HG02938 (cell line): ENCODE measurements at regions not wholly inside any gene's neighbourhood (a gene's known extent, or its start where the extent isn't known, plus 50 kb on each side); places are given as distances from the start of the nearest gene placed in this dataset.

Source experiments
- ATAC-seq: cut with Tn5 transposase; IDR thresholded peaks from one replicate; pipeline ENCODE4 v1.9.1; 2021; ENCODE audit warnings: mild to moderate bottlenecking, moderate library complexity; ENCODE audit not compliant: unreplicated experiment

DNA sequence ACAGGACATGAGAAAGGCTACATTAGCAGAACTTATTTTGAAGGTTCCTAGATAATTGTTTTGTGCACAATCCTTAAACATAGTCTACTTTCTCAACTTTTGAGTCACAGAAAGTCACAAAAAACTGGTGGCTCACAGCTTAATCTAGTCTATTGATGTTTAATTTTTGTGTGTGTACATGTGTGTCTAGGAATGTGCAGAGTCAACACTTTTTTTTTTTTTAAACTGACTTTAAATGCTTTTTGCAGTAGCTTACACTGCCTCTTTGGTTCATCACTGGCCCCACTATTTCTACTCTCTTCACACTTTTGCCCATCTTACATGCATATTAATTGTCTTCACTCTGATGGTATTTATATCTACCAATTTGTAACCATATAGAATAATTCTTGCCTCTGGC is 566.9 kb downstream of the BCKDHB start:
- no peak for ATAC-seq

DNA sequence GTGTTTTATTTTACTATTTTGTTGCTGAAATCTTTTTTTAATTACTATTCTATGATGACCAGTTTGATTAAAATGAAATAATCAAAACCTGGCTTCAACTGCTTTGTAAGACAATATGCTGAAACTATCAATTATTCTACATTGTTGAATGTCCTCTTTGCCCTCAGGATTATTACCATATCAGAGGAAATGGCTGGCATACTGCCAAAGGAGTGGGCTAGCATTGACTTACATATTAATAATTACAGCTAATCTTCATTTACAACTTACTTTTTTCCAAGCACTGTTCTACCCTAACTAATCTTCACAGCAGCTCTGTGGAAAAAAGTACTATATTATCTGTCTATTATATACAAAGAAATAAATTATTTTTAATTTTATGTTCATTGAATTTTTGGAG is 560.5 kb downstream of the BCKDHB start:
- ATAC-seq = no peak

DNA sequence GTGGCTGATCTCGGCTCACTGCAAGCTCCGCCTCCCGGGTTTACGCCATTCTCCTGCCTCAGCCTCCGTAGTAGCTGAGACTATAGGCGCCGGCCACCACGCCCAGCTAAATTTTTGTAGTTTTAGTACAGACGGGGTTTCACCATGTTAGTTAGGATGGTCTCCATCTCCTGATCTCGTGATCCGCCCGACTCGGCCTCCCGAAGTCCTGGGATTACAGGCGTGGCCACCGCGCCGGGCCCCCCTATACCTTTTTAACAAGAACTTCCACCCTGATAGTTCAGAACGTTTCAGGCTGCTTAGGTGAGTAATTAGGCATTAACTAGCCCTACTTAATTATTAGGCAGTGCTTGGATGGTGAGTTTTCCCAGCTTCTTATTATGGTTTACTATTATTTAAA is 552.5 kb downstream of the BCKDHB start:
- ATAC-seq = no peak

DNA sequence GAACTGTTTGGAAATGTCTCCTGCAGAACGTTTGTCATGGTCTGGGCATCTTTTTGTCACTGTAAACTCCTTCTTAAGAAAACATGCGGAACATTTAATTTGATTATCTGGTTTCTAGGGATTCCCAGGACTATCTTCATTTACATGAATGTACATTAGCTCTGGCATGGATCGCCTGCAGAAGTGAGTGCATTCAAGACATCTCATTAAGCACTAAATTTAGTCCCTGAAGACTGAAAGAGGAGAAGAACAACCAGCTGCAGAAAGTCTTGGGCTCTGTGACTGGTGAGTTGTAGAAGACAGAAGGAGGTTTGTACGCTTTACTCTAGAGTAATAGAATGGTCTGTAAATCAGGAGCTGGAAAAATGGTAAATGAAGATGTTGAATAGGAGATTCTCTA is 540.7 kb downstream of the BCKDHB start:
- ATAC-seq = no peak

DNA sequence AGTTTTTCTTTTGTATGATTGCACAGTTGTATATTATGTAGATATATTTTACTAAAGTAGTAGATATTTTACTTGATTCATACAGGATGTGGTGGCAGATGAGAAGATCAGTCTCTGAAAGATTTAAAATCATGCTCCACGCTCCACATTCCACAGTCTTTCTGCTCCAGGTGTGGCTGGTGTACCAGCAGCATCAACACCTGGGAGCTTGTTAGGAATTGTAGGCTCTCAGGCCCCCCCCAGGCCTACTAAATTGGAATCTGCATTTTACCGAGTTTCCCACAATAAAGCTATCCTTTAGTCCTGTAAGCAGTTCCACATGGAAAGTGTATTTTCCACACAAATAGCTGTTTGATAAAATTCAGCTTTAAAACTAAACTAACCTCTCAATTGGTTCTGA is 537.4 kb downstream of the BCKDHB start:
- no peak for ATAC-seq

DNA sequence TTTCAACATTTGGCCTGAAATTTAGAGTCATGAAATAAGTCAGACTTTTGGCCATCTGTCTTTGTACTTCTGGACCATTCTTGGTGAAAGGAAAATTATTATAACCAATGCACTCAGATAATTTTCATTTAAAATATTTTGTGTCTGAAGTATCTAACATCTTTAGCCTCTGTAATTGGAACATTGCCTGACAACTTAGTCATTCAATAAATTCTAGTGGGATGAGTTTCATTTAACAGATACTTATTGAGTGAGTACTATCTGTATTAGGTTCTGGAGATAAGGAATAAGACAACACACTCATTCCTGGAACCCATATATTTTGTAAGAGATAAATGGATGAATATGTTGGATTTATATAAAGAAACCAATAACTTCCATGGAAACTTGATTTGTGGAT is 536.0 kb downstream of the BCKDHB start:
- no peak for ATAC-seq

DNA sequence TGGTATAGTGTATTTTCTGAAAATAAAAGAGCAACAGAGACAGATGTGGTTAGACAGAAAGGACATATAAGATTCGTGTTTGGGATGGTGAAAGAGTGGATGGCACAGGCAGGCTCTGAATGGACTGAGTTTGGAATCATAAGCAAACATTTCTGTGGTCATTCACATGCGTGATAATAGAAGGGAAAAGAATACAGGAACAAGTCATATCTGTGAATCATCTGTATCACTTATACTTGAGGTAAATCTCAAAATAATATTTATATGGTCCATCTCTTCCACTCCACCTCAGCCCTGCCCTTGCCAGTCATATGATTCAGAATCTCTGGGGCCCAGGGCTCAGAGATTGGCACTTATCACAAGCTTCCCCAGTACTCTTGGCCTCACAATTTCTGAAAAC is 535.1 kb downstream of the BCKDHB start:
- ATAC-seq = no peak

DNA sequence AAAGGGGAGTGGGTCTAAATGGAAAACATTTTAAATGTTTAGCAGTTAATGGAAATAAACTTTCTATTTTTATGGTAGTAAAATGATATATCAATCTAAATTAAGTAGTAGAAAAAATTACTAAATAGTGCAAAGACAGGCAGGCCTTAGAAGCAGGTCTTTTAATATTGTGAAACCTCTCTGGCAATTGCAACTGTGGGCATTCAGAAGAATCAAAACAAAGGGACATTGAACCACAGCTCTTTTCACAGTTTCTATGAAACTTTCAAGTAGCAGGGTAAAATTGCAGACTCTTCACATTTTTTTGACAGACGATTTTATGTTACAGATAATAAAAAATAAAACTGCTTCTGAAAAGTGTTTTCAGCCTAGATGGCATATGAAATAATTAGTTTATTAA is 533.7 kb downstream of the BCKDHB start:
- ATAC-seq = no peak

DNA sequence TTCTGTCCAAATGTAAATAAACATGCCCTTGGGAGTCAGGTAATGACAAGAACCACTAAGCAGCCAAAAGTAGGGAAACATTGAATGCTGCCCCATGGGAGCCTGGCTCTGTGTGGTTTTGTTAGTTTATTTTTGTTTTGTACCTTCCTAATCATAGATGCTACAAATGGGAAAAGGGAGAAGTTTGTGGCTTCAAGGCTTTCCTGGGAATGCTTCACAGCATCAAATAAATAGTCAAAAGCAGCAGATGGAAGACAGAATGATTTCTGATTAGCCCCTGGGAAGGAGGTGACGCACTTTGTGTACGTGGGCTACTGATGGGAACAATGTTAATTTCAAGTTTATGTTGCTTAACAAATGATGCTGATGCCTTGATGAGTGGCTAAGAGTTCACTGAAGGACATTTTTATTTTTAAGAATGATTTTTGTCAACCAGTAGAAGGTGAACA is 532.7 kb downstream of the BCKDHB start:
- no peak for ATAC-seq

DNA sequence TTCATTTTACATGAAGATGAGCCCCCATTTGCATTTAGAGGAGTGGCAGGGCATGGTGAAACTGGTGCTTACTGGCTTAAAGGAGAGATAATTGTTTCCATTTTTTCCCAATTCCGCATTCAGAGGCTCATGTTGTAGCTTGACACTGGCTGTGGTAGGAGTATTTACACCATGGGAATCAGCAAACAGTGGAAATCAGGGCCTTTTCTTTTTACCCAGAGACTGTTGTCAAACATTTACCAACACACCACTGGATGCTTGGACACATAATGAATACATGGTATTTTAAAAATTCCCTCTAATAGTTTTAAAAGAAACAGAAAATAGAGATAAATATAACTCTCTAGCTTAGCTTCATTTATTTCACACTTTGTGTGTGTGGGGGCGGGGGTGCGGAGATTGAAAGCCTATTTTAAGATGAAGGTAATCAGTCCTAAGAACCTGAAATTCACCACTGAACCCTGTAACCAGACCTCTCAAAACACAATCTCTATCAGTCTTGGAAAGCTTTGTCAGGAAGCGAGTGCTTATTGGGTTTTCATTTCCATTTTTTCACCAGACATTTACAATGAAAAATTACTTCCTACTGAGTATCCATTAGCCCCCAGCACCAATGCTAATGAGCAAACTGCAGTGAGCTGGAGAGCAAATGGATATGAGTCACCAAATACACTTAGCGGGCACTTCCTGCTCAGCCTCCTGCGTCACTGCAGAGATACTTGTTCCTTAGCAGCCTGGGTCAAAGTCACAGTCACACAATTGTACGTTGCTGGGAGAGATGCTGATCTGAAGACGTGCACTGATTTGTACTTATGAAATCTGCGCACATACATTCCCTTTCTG is 532.0 kb downstream of the BCKDHB start:
- peak; percentile 72 for ATAC-seq

DNA sequence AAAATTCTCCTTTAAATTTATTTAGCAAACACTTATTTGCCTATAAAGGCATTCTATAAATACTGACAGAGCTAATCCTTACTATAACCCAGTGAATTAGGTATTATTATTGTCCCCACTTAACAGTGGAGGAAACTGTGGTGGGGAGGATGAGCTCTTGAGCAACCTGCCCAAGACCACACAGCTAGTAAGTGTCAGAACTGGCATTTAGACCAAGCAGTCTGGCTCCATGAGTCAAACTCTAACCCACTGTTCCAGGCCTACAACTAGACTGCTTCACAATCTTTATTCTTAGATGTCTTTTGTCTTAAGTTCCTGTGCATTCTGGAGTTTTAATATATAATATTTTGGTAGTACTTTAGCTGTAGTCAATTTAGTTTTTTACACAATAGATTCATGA is 530.8 kb downstream of the BCKDHB start:
- no peak for ATAC-seq

DNA sequence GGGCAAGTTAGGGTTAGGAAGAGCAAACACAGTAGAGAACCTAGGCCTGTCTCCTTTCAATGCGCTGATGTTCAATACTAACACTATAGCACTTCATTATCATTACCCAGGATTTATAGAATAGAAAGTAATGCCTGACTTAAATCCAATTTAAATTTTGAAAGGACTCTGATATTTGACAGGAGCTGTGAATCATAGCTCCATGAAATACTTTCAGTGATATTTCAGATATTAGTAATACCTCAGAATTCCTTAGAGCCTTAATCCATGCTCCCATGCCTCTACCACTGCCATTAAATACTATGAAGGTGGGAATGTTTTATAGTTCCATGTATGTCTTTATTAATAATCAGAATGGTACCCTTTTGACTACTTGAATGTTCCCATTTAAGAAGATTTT is 530.2 kb downstream of the BCKDHB start:
- no peak for ATAC-seq

DNA sequence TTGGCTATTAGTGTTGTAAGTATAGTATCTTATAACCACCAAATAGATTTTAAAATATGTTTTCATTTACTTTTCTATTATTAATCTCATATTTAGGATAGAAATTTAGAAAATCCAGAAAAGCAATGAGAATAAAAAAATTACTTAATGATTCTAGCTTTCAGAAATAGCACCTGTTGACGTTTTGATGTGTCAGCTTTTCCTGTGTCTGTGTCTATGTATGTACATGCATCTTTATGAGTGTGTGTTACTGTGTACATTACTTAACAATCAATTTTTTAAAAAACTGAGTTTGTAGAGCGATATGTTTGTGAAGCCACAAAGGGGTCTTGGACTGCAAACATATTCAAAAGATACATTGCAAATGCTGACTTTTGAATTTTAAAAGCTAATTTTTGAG is 526.9 kb downstream of the BCKDHB start:
- no peak for ATAC-seq

DNA sequence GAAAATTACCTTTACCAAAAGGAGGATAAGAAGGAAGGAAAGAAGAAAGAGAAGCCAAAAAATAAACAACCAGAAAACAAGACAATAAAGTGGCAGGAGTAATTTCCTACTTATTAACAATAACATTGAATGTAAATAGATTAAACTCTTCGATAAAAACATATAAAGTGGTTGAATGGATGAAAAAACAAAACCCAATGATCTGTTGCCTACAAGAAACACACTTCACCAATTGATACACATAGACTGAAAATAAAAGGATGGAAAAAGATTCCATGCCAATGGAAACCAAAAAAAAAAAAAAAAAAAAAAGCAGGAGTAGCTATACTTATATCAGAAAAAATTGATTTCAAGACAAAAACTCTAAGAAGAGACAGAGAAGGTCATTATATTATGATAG is 518.9 kb downstream of the BCKDHB start:
- ATAC-seq = no peak

DNA sequence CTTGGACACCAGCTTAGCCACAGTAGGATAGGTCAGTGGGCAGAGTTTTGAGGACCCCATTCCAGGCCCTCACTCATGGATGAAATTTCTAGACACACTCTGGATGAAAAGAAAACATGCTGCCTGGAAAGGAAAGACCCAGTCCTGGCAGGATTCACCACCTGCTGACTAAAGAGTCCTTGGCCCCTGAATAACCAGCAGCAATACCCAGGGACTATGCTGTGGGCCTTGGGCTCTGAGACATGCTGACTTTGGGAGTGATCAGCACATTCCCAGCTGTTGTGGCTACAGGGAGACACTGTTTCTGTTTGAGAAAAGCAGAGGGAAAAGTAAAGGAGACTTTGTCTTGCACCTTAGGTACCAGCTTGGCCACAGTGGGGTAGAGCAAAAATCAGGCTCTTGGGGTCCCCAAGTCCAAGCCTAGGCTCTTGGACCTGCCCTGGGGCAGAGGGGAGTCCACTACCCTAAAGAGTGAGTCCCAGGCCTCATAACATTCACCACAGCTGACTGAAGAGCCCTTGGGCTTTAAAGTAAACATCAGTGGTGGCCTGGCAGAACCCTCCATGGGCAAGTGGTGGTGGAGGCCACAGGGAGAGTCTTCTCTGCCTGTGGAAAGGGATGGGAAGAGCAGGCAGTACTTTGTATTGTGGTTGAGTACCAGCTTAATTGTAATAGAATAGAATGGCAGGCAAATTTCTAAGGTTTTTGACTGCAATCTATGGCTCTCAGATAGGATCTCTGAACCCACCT is 516.8 kb downstream of the BCKDHB start:
- ATAC-seq = no peak

DNA sequence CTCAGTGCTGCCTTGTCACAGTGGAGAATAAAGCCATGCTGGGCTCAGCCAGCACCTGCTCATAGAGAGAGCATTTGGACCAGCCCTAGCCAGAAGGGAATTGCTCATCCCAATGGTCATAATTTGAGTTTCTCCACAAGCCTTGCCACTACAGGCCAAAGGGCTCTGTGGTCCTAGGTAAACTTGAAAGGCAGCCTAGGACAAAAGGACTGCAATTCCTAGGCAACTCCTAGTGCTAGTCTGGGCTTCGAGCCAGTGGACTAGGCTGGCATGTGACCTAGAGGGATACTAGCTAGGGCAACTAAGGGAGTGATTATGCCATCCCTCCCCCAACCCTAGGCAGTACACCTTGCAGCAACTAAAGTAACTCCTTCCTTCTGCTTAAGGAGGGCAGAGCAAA is 516.2 kb downstream of the BCKDHB start:
- no peak for ATAC-seq

DNA sequence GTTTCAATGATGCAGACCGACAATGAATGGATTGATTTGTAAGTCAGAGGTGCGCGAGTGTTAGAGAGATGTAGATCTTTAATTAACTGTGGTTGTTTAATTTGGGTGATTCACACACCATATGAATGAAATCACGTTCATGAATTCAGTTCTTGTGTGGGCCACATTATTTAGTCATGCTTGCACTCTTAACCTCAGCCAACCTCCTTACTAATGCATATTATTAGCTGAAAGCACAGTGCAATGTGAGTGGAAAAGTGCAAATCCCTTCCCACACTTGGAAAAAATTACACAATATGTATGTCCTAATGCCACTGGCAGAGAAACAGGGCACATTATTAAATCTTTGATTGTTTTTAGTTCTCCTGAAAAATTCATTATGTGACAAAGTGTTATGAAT is 512.5 kb downstream of the BCKDHB start:
- no peak for ATAC-seq

DNA sequence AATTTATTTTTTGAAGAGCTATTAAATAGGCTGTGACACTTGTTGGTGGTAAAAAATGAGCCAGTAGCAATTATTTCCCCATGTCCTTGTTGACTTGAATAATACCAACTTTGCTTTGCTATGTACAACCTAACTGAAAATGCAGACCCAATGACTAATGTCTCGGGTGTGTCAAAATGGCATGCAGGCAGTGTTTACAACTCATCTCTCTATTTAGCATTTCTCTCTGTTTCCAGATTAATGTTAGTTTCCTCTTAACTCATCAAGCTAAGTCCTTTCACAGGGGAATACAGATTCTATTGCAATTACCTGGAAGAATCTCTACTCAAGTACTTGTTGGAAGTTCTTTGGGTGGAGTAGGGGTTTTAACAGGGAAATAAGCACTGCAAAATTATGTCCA is 504.4 kb downstream of the BCKDHB start:
- ATAC-seq = no peak

DNA sequence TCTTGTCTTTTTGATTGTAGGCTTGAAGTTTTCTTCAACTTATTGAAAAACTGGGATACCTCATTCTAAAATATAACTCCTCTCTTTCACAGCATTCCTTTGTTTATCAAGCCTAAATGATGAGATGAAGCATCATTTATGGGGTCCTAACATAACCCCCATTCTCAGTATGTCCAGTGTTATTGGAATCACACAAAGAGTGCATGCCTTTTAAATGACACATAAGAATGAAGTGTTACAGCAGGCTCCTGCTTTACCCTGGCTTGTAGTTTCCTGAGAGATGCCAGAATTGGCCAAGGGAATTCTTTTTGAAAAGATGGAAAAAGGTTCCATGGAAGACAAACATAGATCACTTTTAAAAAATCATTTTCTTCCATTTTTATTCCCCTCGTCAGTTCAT is 502.4 kb downstream of the BCKDHB start:
- ATAC-seq = no peak

DNA sequence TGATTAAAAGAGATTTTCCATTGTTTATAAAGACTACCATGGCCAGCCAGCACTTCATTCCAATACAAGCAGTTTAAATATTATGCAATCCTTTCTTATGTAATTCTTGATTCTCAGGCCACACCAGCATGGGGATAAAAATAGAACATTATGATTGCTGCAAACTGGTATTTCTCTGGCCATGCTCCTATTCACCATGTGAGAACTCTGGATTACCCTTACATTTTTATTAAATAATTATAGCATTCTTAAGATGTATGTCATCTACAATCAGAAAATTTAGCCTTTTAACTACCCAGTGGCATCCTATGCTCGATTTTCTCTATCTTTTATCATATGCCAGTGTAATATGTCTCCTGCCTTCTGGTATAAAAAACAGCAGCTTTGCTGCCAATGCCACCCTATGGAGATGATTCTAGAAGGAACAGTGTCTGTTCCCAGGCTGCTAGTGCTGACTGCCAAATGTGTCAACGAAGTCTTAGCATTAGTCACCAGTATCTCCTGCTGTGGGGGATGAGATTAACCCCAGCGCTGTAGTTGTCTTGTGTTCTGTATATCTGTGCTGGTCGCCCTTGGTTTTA is 501.4 kb downstream of the BCKDHB start:
- ATAC-seq = no peak

DNA sequence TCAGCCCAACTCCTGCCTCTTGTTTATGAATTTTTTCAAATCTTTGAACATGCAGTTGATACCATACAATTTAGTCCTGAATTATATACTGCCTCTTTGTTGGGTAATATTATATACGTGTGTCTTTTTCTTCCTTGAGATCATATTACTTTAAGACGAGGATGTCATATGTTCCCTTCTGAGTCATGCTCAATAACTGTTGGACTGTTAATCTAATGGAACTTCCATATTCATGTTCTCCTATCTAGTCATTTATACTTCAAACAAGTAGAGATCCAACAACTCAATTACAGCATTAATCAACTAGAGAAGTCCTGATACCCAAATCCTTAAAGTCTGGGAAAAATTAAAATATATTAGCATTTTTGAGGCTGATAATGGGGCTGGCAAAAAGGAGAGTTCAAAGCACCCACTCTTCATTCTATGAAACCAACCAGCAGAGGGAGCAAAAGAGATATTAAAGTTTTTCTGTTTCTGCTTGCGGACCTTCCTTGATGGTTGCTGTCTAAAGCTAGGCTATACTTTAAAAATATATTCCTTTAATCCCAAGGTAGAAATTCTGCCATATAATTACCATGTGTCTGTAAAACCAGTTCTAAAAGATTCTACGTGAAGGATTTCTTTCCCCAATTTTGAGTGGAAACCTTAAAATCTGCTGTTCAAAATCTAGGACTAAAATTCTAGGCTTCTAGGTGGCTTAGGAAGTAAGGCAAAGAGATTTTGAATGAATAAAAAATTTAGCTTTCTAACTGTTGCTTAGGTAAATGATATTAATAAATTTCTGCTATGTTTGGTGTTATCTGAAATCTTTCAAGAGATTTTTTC is 498.9 kb downstream of the BCKDHB start:
- no peak for ATAC-seq
